ENCODE measurements at regions not wholly inside any gene's neighbourhood (a gene's known extent, or its start where the extent isn't known, plus 50 kb on each side); places are given as distances from the start of the nearest gene placed in this dataset.
A peak's percentile ranks its signal among the peaks of the same experiment; 100 is the strongest.

- DNase-seq: no peak
These were observed 203.8 kb upstream of the LRFN2 start for GRCh38 chr6:40791004-40791403.

GRCh38 chr6:40788661-40789655 lies 201.8 kb upstream of the LRFN2 start:
- no peak for DNase-seq

- DNase-seq: no peak
These were observed 195.2 kb upstream of the LRFN2 start for GRCh38 chr6:40782355-40782754.

- DNase-seq: no peak
These were observed 193.5 kb upstream of the LRFN2 start for GRCh38 chr6:40780637-40781036.

- peak in 2 of 3 donors; percentile 6 to 39 for DNase-seq
These were observed 192.2 kb upstream of the LRFN2 start for GRCh38 chr6:40779409-40779808.

GRCh38 chr6:40778918-40779317 lies 191.8 kb upstream of the LRFN2 start:
- no peak for DNase-seq

GRCh38 chr6:40778196-40778595 lies 191.0 kb upstream of the LRFN2 start:
- DNase-seq: no peak

- DNase-seq: no peak
These were observed 187.8 kb upstream of the LRFN2 start for GRCh38 chr6:40774932-40775331.

GRCh38 chr6:40770794-40771193 lies 183.6 kb upstream of the LRFN2 start:
- no peak for DNase-seq

- no peak for DNase-seq
These were observed 177.6 kb upstream of the LRFN2 start for GRCh38 chr6:40764726-40765125.

GRCh38 chr6:40762981-40763380 lies 175.8 kb upstream of the LRFN2 start:
- no peak for DNase-seq

GRCh38 chr6:40760887-40761286 lies 173.7 kb upstream of the LRFN2 start:
- no peak for DNase-seq

- DNase-seq: no peak
These were observed 172.7 kb upstream of the LRFN2 start for GRCh38 chr6:40759838-40760237.

- no peak for DNase-seq
These were observed 172.1 kb upstream of the LRFN2 start for GRCh38 chr6:40759264-40759663.

GRCh38 chr6:40755749-40756452 lies 168.7 kb upstream of the LRFN2 start:
- DNase-seq: no peak

GRCh38 chr6:40755046-40755681 lies 168.0 kb upstream of the LRFN2 start:
- DNase-seq: no peak

GRCh38 chr6:40754461-40755045 lies 167.4 kb upstream of the LRFN2 start:
- DNase-seq: no peak

- DNase-seq: no peak
These were observed 166.7 kb upstream of the LRFN2 start for GRCh38 chr6:40753675-40754448.

- no peak for DNase-seq
These were observed 165.9 kb upstream of the LRFN2 start for GRCh38 chr6:40753048-40753447.

- no peak for DNase-seq
These were observed 157.7 kb upstream of the LRFN2 start for GRCh38 chr6:40744835-40745234.

GRCh38 chr6:40743690-40744446 lies 156.7 kb upstream of the LRFN2 start:
- no peak for DNase-seq

GRCh38 chr6:40743226-40743625 lies 156.1 kb upstream of the LRFN2 start:
- no peak for DNase-seq
